Pancreas (tissue), 10 donors: ENCODE measurements at regions not wholly inside any gene's neighbourhood (a gene's known extent, or its start where the extent isn't known, plus 50 kb on each side); places are given as distances from the start of the nearest gene placed in this dataset.

Experiments used
- ATAC-seq, 4 donors: fragments of 200-7000 bp; cut with Tn5 transposase; one replicate each; pipeline versions ENCODE4 v1.8.0 to v1.9.1; 2020; ENCODE audit warnings: mild to moderate bottlenecking in 4 of 4, moderate library complexity in 4 of 4
- DNase-seq, 6 donors: peaks; one replicate each; pipeline ENCODE4 v3.0.0-alpha.2; 2020
- FAIRE-seq: peaks from 2 replicates; lab custom pipeline; 2012; peaks lifted over from hg19 to GRCh38; lab: Jason Lieb, UNC
- H3K27ac ChIP-seq, 4 donors: fragments of 200-600 bp; sonication (generic); 1 replicate in 3 of 4; 2 replicates in 1 of 4; pipeline versions ENCODE4 v1.5.0 to v1.8.0; 2020
- H3K27me3 ChIP-seq, 4 donors: fragments of 200-600 bp; one replicate each; pipeline ENCODE4 v1.8.0; 2021
- H3K36me3 ChIP-seq, 3 donors: fragments of 200-600 bp; sonication (generic) in 1 of 3; one replicate each; pipeline versions ENCODE4 v1.5.0 to v1.8.0; 2020 to 2021
- H3K4me1 ChIP-seq, 3 donors: fragments of 200-600 bp; one replicate each; pipeline ENCODE4 v1.8.0; 2021
- H3K4me3 ChIP-seq, 4 donors: fragments of 200-600 bp; sonication (generic) in 2 of 4; one replicate each; pipeline versions ENCODE4 v1.5.0 to v1.8.0; 2020 to 2021
- H3K9me3 ChIP-seq, 4 donors: fragments of 200-600 bp; one replicate each; pipeline ENCODE4 v1.8.0; 2021
- CTCF ChIP-seq, 4 donors: fragments of 200-600 bp; sonication (generic) in 3 of 4; IDR thresholded peaks; one replicate each; pipeline versions ENCODE4 v1.5.0 to v1.8.0; 2021; ENCODE audit warnings: antibody characterized with exemption in 4 of 4
- WGBS, 2 donors: extraction: QIAGEN DNeasy Blood & Tissue Kit; methylation state at CpG; one replicate each; pipeline ENCODE4 v1.1.7; 2013; 5-methylcytosine and 5-hydroxymethylcytosine counted together
- intact Hi-C, 3 donors: fragments of 100-400 bp; cut with DNase I; formaldehyde crosslinking; loops; one replicate each; pipeline versions ENCODE4 v1.11.1 to v1.14.2; 2022
- donor health status: healthy with polysubstance abuse.
- donor health status: DM: no; HTN: no; CAD: no; lungs with moderate emphysema.
- donor health status: DM: no; HTN: no; CAD: no.
- donor health status: control.
- donor health status: control.
- donor health status: Bipolar disorder and iron deficiency.
- donor health status: DM: yes; HTN: yes; CAD: no.
- donor health status: DM: no; HTN: no; CAD: no.
- donor health status: DM: no; HTN: no; CAD: no.
- donor health status: DM: yes; HTN: yes; CAD: no.

GRCh38 chr6:165173484-165173883 is 135.9 kb downstream of the C6orf118 start:
- DNase-seq (no peak), ATAC-seq (no peak), FAIRE-seq (no peak)
- no peak overlapping the region for H3K4me3 ChIP-seq
- intact Hi-C loops = no loop called here
- H3K9me3 ChIP-seq = no peaks in the 10 kb centered on the region
- no peaks in the 10 kb centered on the region for H3K27me3 ChIP-seq
- H3K27ac ChIP-seq = no peak overlapping the region
- TF ChIP-seq CTCF (IDR thresholded peaks at IDR 0.05) = no peak
- H3K4me1 ChIP-seq = no peaks in the 10 kb centered on the region
- no peaks in the 10 kb centered on the region for H3K36me3 ChIP-seq
- 60 to 71% methylated on average over 4 of the region's 4 CpGs for WGBS, 2 donors

GRCh38 chr6:165167861-165168260 is 141.5 kb downstream of the C6orf118 start:
- no peaks in the 10 kb centered on the region for H3K36me3 ChIP-seq
- intact Hi-C loops = no loop called here
- no peak for TF ChIP-seq CTCF (IDR thresholded peaks at IDR 0.05)
- H3K4me1 ChIP-seq = no peaks in the 10 kb centered on the region
- H3K9me3 ChIP-seq = no peaks in the 10 kb centered on the region
- H3K27ac ChIP-seq = no peak overlapping the region
- FAIRE-seq (no peak), ATAC-seq (no peak), DNase-seq (no peak)
- no peaks in the 10 kb centered on the region for H3K27me3 ChIP-seq
- no peak overlapping the region for H3K4me3 ChIP-seq
- WGBS, 2 donors = 61 to 75% methylated on average over 4 of the region's 4 CpGs

GRCh38 chr6:165167311-165167710 is 142.1 kb downstream of the C6orf118 start:
- Histone ChIP-seq H3K4me1 (no peaks in the 10 kb centered on the region), H3K4me3 (no peak overlapping the region), H3K36me3 (no peaks in the 10 kb centered on the region), H3K9me3 (no peaks in the 10 kb centered on the region), H3K27me3 (no peaks in the 10 kb centered on the region), H3K27ac (no peak overlapping the region)
- WGBS, 2 donors = 41 to 57% methylated on average over 2 of the region's 2 CpGs
- no peak for TF ChIP-seq CTCF (IDR thresholded peaks at IDR 0.05)
- intact Hi-C loops = no loop called here
- no peak for ATAC-seq
- DNase-seq = no peak
- no peak for FAIRE-seq

- no peak for DNase-seq
- Histone ChIP-seq H3K9me3 (no peaks in the 10 kb centered on the region), H3K36me3 (no peaks in the 10 kb centered on the region), H3K4me3 (no peak overlapping the region), H3K27me3 (no peaks in the 10 kb centered on the region), H3K27ac (no peak overlapping the region), H3K4me1 (no peaks in the 10 kb centered on the region)
- no peak for TF ChIP-seq CTCF (IDR thresholded peaks at IDR 0.05)
- FAIRE-seq = no peak
- intact Hi-C loops = no loop called here
- no peak for ATAC-seq
- WGBS, 2 donors = 72 to 88% methylated on average over 1 of the region's 1 CpG
These were observed 145.9 kb downstream of the C6orf118 start for GRCh38 chr6:165163519-165163918.

GRCh38 chr6:165159460-165159859 is 149.9 kb downstream of the C6orf118 start:
- FAIRE-seq (no peak), ATAC-seq (no peak), DNase-seq (no peak)
- H3K27ac ChIP-seq = no peak overlapping the region
- no peaks in the 10 kb centered on the region for H3K9me3 ChIP-seq
- intact Hi-C loops = no loop called here
- no peaks in the 10 kb centered on the region for H3K4me1 ChIP-seq
- H3K36me3 ChIP-seq = no peaks in the 10 kb centered on the region
- TF ChIP-seq CTCF (IDR thresholded peaks at IDR 0.05) = no peak
- WGBS, 2 donors = 10 to 21% methylated on average over 1 of the region's 1 CpG
- no peaks in the 10 kb centered on the region for H3K27me3 ChIP-seq
- H3K4me3 ChIP-seq = no peak overlapping the region
